ENCODE measurements at regions not wholly inside any gene's neighbourhood (a gene's known extent, or its start where the extent isn't known, plus 50 kb on each side); places are given as distances from the start of the nearest gene placed in this dataset.

GRCh38 chr18:23311351-23312121 lies 141.6 kb upstream of the RIOK3 start:
- Mint-ChIP-seq H3K27ac (ENCODE audit: unreplicated experiment) (no peak overlapping the region), H3K36me3 (ENCODE audit: insufficient read depth, unreplicated experiment) (no peaks in the 10 kb centered on the region), H3K4me3 (ENCODE audit: unreplicated experiment) (no peak overlapping the region), H3K4me1 (ENCODE audit: low read depth, unreplicated experiment) (no peaks in the 10 kb centered on the region), H3K27me3 (ENCODE audit: insufficient read depth, unreplicated experiment) (no peaks in the 10 kb centered on the region), H3K9me3 (ENCODE audit: unreplicated experiment) (no peaks in the 10 kb centered on the region)
- H3K9me3 ChIP-seq, result no peaks in the 10 kb centered on the region
- no peaks in the 10 kb centered on the region for H3K27me3 ChIP-seq (replicated peaks; ENCODE audit: control insufficient read depth, insufficient read depth, low read length)
- H3K4me1 ChIP-seq, result no peaks in the 10 kb centered on the region
- CTCF ChIA-PET, result no interaction called here
- POLR2A ChIA-PET, result interaction anchor here (0.7 kb wide), 1 partner anchor 96 kb away, joined by 7 read pairs; no protein-coding TSS in a partner anchor
- BruUV-seq (replicated peaks), result no TSS peak
- no peak for TF ChIP-seq CTCF (IDR thresholded peaks at IDR 0.05; ENCODE audit: insufficient read depth in 1 of 2, low read depth in 1 of 2, low read length in 1 of 2, severe bottlenecking in 1 of 2, unreplicated experiment in 1 of 2)
- no peak for DNase-seq
- intact Hi-C loops (cut with micrococcal nuclease; ENCODE audit: unreplicated experiment), result loop anchor here (10.0 kb wide), 1 partner anchor 57 kb away; no protein-coding TSS in a partner anchor
- no peak overlapping the region for H3K4me3 ChIP-seq (ENCODE audit: low read depth, low read length)
- H3K36me3 ChIP-seq (ENCODE audit: control insufficient read depth, insufficient read depth, low read length), result no peaks in the 10 kb centered on the region

GRCh38 chr18:23313379-23313778 lies 139.7 kb upstream of the RIOK3 start:
- Mint-ChIP-seq H3K27me3 (ENCODE audit: insufficient read depth, unreplicated experiment) (no peaks in the 10 kb centered on the region), H3K9me3 (ENCODE audit: unreplicated experiment) (no peaks in the 10 kb centered on the region), H3K36me3 (ENCODE audit: insufficient read depth, unreplicated experiment) (no peaks in the 10 kb centered on the region), H3K4me3 (ENCODE audit: unreplicated experiment) (no peak overlapping the region), H3K27ac (ENCODE audit: unreplicated experiment) (no peak overlapping the region), H3K4me1 (ENCODE audit: low read depth, unreplicated experiment) (no peaks in the 10 kb centered on the region)
- H3K27me3 ChIP-seq (replicated peaks; ENCODE audit: control insufficient read depth, insufficient read depth, low read length), result no peaks in the 10 kb centered on the region
- no peaks in the 10 kb centered on the region for H3K36me3 ChIP-seq (ENCODE audit: control insufficient read depth, insufficient read depth, low read length)
- ChIA-PET POLR2A (no interaction called here), CTCF (no interaction called here)
- intact Hi-C loops (cut with micrococcal nuclease; ENCODE audit: unreplicated experiment), result loop anchor here (10.0 kb wide), 1 partner anchor 59 kb away; no protein-coding TSS in a partner anchor
- no TSS peak for BruUV-seq (replicated peaks)
- no peaks in the 10 kb centered on the region for H3K9me3 ChIP-seq
- TF ChIP-seq CTCF (IDR thresholded peaks at IDR 0.05; ENCODE audit: insufficient read depth in 1 of 2, low read depth in 1 of 2, low read length in 1 of 2, severe bottlenecking in 1 of 2, unreplicated experiment in 1 of 2), result no peak
- no peak overlapping the region for H3K4me3 ChIP-seq (ENCODE audit: low read depth, low read length)
- DNase-seq, result no peak
- no peaks in the 10 kb centered on the region for H3K4me1 ChIP-seq

GRCh38 chr18:23314672-23315071 lies 138.4 kb upstream of the RIOK3 start:
- no TSS peak for BruUV-seq (replicated peaks)
- H3K4me1 Mint-ChIP-seq (ENCODE audit: low read depth, unreplicated experiment), result no peaks in the 10 kb centered on the region
- H3K4me1 ChIP-seq, result no peaks in the 10 kb centered on the region
- no peaks in the 10 kb centered on the region for H3K27me3 Mint-ChIP-seq (ENCODE audit: insufficient read depth, unreplicated experiment)
- no peak for TF ChIP-seq CTCF (IDR thresholded peaks at IDR 0.05; ENCODE audit: insufficient read depth in 1 of 2, low read depth in 1 of 2, low read length in 1 of 2, severe bottlenecking in 1 of 2, unreplicated experiment in 1 of 2)
- no peaks in the 10 kb centered on the region for H3K9me3 ChIP-seq
- no peak overlapping the region for H3K27ac Mint-ChIP-seq (ENCODE audit: unreplicated experiment)
- no peaks in the 10 kb centered on the region for H3K9me3 Mint-ChIP-seq (ENCODE audit: unreplicated experiment)
- H3K27me3 ChIP-seq (replicated peaks; ENCODE audit: control insufficient read depth, insufficient read depth, low read length), result no peaks in the 10 kb centered on the region
- POLR2A ChIA-PET, result no interaction called here
- H3K36me3 Mint-ChIP-seq (ENCODE audit: insufficient read depth, unreplicated experiment), result no peaks in the 10 kb centered on the region
- DNase-seq, result no peak
- no peak overlapping the region for H3K4me3 ChIP-seq (ENCODE audit: low read depth, low read length)
- no peaks in the 10 kb centered on the region for H3K36me3 ChIP-seq (ENCODE audit: control insufficient read depth, insufficient read depth, low read length)
- intact Hi-C loops (cut with micrococcal nuclease; ENCODE audit: unreplicated experiment), result loop anchor here (10.0 kb wide), 1 partner anchor 60 kb away; no protein-coding TSS in a partner anchor
- CTCF ChIA-PET, result no interaction called here
- no peak overlapping the region for H3K4me3 Mint-ChIP-seq (ENCODE audit: unreplicated experiment)

Data from Caco-2 (cell line).